ENCODE measurements at regions not wholly inside any gene's neighbourhood (a gene's known extent, or its start where the extent isn't known, plus 50 kb on each side); places are given as distances from the start of the nearest gene placed in this dataset.

DNA sequence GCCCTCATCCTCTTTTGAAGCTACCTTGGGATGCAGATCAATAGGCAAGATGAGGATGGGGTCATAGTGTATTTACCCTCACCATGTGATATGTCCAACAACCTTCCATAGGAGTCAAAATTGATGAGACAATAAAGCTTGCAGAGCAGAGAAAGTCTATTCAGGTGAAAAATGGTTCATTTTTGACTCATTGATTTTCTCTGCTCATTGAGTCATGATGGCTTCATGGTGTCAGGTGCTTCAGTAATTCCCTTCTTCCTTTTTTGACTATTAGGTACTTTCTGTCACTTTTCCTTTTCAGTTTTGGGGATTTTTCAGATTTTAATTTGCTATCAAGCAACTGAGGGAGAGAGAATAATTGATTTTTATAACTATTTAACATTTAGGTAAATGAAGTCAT is 55.9 kb upstream of the IL2 start:
- Histone ChIP-seq H3K4me3 (ENCODE audit: low read length) (no peak overlapping the region), H3K9ac (ENCODE audit: low read length) (no peak overlapping the region), H3K27me3 (replicated peaks; ENCODE audit: control insufficient read depth, insufficient read depth, low read length) (peaks cover 7% of the 10 kb centered on the region), H3K9me3 (ENCODE audit: control insufficient read depth, low read length) (peaks cover 5% of the 10 kb centered on the region), H3K4me1 (ENCODE audit: control insufficient read depth, insufficient read depth, low read length) (no peaks in the 10 kb centered on the region), H3K36me3 (ENCODE audit: control insufficient read depth, insufficient read depth, low read length, severe bottlenecking) (no peaks in the 10 kb centered on the region)
- DNase-seq (ENCODE audit: low read depth) = no peak

DNA sequence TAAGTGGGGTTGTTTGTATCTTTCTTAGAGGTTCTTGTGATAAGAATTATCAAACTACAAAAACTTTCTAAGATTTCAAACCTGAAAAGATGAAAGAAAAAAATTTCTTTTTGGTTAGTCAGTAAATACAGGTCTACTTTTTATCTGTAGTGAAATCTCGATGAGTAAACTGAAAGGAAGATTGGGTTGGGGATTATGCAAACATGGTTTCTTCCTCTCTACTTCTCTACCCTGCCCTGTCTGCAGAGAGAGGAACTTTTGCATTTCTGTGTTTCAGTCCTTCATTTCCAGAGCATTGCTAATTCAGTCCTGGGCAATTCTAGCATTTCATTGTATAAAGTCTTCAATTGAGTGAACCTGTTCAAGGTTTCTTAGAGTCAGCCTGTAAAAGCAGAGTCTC is 51.6 kb upstream of the IL2 start:
- peaks cover 10% of the 10 kb centered on the region for H3K27me3 ChIP-seq (replicated peaks; ENCODE audit: control insufficient read depth, insufficient read depth, low read length)
- no peaks in the 10 kb centered on the region for H3K4me1 ChIP-seq (ENCODE audit: control insufficient read depth, insufficient read depth, low read length)
- no peak overlapping the region for H3K4me3 ChIP-seq (ENCODE audit: low read length)
- H3K9me3 ChIP-seq (ENCODE audit: control insufficient read depth, low read length) = no peaks in the 10 kb centered on the region
- no peak for DNase-seq (ENCODE audit: low read depth)
- H3K36me3 ChIP-seq (ENCODE audit: control insufficient read depth, insufficient read depth, low read length, severe bottlenecking) = no peaks in the 10 kb centered on the region
- no peak overlapping the region for H3K9ac ChIP-seq (ENCODE audit: low read length)
